ENCODE measurements at regions not wholly inside any gene's neighbourhood (a gene's known extent, or its start where the extent isn't known, plus 50 kb on each side); places are given as distances from the start of the nearest gene placed in this dataset.

DNA sequence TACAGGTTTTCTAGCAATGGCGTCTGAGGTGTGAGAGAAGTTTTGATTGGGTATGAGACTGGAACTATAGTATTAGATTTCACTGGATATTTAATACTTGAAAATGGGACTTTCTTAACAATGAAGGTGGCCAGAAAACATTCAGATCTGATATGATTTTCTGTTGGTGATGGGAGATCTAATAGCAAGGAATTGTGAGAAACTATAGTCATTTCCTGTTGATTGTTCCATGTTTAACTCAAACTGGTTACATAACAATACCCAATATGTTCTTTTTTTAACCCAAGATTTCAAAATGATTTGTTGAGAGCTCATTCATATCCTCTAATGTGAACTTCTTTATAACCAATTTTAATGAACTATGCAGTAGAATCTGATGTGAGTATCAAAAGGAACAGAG lies 793.2 kb upstream of the RGMB start:
- TF ChIP-seq, protein P1, sequence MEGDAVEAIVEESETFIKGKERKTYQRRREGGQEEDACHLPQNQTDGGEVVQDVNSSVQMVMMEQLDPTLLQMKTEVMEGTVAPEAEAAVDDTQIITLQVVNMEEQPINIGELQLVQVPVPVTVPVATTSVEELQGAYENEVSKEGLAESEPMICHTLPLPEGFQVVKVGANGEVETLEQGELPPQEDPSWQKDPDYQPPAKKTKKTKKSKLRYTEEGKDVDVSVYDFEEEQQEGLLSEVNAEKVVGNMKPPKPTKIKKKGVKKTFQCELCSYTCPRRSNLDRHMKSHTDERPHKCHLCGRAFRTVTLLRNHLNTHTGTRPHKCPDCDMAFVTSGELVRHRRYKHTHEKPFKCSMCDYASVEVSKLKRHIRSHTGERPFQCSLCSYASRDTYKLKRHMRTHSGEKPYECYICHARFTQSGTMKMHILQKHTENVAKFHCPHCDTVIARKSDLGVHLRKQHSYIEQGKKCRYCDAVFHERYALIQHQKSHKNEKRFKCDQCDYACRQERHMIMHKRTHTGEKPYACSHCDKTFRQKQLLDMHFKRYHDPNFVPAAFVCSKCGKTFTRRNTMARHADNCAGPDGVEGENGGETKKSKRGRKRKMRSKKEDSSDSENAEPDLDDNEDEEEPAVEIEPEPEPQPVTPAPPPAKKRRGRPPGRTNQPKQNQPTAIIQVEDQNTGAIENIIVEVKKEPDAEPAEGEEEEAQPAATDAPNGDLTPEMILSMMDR (conservative IDR thresholded peaks at IDR 0.05; ENCODE audit: low read depth, low read length) = no peak
- TF ChIP-seq RFX5 (IDR thresholded peaks at IDR 0.05; ENCODE audit: low read depth, low read length) = no peak
- no peak for TF ChIP-seq POLR2A (IDR thresholded peaks at IDR 0.05; ENCODE audit: low read depth, low read length)
- no peak for TF ChIP-seq CEBPB (IDR thresholded peaks at IDR 0.05; ENCODE audit: low read depth, low read length)
- no peak for TF ChIP-seq NFE2L2 (IDR thresholded peaks at IDR 0.05; ENCODE audit: low read depth, low read length)
- no peak for TF ChIP-seq RCOR1 (IDR thresholded peaks at IDR 0.05; ENCODE audit: insufficient replicate concordance, low read length)
- TF ChIP-seq, protein P2, sequence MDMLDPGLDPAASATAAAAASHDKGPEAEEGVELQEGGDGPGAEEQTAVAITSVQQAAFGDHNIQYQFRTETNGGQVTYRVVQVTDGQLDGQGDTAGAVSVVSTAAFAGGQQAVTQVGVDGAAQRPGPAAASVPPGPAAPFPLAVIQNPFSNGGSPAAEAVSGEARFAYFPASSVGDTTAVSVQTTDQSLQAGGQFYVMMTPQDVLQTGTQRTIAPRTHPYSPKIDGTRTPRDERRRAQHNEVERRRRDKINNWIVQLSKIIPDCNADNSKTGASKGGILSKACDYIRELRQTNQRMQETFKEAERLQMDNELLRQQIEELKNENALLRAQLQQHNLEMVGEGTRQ (IDR thresholded peaks at IDR 0.05; ENCODE audit: low read depth, low read length) = no peak
- no peak for TF ChIP-seq MAFK (IDR thresholded peaks at IDR 0.05; ENCODE audit: low read depth, low read length)
- no peak for TF ChIP-seq BHLHE40 (IDR thresholded peaks at IDR 0.05; ENCODE audit: low read depth, low read length)
- no peak for TF ChIP-seq SMC3 (IDR thresholded peaks at IDR 0.05; ENCODE audit: low read depth, low read length)
- TF ChIP-seq RAD21 (IDR thresholded peaks at IDR 0.05; ENCODE audit: low read length) = no peak
